ENCODE measurements at regions not wholly inside any gene's neighbourhood (a gene's known extent, or its start where the extent isn't known, plus 50 kb on each side); places are given as distances from the start of the nearest gene placed in this dataset.
"Not testable (repeated sequence)": the region's sequence is repeated elsewhere in the genome, so short reads cannot be mapped to it uniquely, and the experiment has no call there.

DNA sequence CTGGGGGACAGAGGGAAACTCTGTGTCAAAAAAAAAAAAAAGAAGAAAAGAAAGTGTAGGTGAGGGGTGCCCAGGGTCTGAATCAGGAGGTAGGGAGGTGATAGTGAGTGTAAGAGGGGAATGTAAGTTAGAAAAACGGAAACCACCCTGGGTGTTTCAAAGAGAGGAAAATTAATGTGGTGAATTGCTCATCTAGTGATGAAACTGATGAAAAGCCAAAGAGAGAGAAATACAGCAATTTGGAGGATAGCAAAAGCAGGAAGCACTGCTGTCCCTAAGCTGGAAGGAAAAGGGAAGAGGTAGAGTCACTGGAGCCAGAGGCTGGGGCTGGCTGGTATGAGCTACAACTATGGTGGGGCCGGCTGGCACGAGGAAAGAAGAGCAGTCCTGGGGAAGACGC is 85.0 kb upstream of the CEP85L start:
- peak overlapping the region; percentile 2 for H3K4me3 Mint-ChIP-seq
- ATAC-seq (replicated peaks) = peak; percentile 90
- H3K4me1 Mint-ChIP-seq = peaks cover 17% of the 10 kb centered on the region
- no peaks in the 10 kb centered on the region for H3K36me3 Mint-ChIP-seq (ENCODE audit: low read depth)
- H3K27me3 Mint-ChIP-seq = peaks cover 3% of the 10 kb centered on the region
- no peaks in the 10 kb centered on the region for H3K9me3 Mint-ChIP-seq
- peak overlapping the region; percentile 6 for H3K27ac Mint-ChIP-seq

DNA sequence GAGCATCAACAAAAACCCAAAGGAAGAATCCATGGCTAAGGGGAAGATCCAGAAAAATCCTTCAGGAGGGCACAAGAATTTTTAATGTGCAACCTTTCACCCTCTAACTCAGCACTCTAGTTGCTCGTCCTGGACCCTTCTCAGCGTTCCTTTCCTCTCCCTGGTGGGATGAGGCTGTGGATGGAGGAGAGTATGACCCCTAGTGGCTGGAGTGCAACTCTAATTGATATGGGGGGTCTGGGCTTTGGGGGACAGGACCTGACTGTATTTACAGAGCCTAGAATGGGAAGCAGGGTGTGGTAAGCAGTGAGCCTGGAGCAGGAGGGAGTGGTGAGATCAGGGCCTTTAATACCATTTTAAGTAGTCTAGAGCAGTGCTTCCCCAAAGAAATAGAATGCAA is 83.9 kb upstream of the CEP85L start:
- no peak overlapping the region for H3K4me3 Mint-ChIP-seq
- peaks cover 17% of the 10 kb centered on the region for H3K4me1 Mint-ChIP-seq
- H3K27ac Mint-ChIP-seq = peak overlapping the region; percentile 6
- no peaks in the 10 kb centered on the region for H3K36me3 Mint-ChIP-seq (ENCODE audit: low read depth)
- peaks cover 3% of the 10 kb centered on the region for H3K27me3 Mint-ChIP-seq
- no peaks in the 10 kb centered on the region for H3K9me3 Mint-ChIP-seq
- ATAC-seq (replicated peaks) = no peak

DNA sequence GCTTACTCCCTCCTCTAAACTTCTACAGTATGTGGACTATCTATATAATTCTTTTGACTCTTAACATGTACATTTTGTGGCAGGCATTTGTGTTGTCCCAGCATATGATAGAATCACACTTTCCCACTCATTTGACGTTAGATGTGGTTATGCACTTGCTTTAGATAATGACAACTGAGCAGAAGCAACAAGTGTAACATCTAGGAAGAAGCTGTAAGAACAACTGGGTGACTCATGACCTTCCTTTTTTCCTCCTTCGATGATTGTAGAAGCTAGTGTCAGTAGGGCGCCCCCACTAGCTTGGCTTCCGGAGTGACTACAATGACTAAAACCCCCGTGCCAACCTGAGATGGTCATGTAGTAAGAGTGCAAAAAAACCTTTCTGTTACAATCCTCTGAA is 74.6 kb upstream of the CEP85L start:
- no peaks in the 10 kb centered on the region for H3K27me3 Mint-ChIP-seq
- peaks cover 21% of the 10 kb centered on the region for H3K4me1 Mint-ChIP-seq
- no peaks in the 10 kb centered on the region for H3K9me3 Mint-ChIP-seq
- peak overlapping the region; percentile 57 for H3K4me3 Mint-ChIP-seq
- peak overlapping the region; percentile 51 for H3K27ac Mint-ChIP-seq
- H3K36me3 Mint-ChIP-seq (ENCODE audit: low read depth) = no peaks in the 10 kb centered on the region
- peak; percentile 94 for ATAC-seq (replicated peaks)

DNA sequence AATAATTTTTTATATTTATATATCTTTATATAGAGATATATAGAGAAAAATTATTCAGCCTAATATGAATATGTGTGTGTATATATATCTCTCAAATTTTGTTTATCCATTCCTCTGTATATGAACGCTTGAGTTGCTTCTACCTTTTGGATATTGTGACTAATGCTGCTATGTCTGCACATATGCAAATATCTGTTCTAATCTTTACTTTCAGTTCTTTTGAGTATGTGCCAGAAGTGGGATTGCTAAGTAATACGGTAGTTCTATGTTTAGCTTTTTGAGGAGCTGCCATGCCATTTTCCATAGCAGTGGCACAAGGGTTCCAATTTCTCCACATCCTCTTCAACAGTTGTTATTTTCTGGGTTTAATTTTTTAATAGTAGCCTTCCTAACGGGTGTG is 72.8 kb upstream of the CEP85L start:
- no peaks in the 10 kb centered on the region for H3K27me3 Mint-ChIP-seq
- no peaks in the 10 kb centered on the region for H3K9me3 Mint-ChIP-seq
- peak; percentile 50 for ATAC-seq (replicated peaks)
- H3K27ac Mint-ChIP-seq = peak overlapping the region; percentile 71
- peak overlapping the region; percentile 50 for H3K4me3 Mint-ChIP-seq
- H3K36me3 Mint-ChIP-seq (ENCODE audit: low read depth) = no peaks in the 10 kb centered on the region
- peaks cover 38% of the 10 kb centered on the region for H3K4me1 Mint-ChIP-seq

DNA sequence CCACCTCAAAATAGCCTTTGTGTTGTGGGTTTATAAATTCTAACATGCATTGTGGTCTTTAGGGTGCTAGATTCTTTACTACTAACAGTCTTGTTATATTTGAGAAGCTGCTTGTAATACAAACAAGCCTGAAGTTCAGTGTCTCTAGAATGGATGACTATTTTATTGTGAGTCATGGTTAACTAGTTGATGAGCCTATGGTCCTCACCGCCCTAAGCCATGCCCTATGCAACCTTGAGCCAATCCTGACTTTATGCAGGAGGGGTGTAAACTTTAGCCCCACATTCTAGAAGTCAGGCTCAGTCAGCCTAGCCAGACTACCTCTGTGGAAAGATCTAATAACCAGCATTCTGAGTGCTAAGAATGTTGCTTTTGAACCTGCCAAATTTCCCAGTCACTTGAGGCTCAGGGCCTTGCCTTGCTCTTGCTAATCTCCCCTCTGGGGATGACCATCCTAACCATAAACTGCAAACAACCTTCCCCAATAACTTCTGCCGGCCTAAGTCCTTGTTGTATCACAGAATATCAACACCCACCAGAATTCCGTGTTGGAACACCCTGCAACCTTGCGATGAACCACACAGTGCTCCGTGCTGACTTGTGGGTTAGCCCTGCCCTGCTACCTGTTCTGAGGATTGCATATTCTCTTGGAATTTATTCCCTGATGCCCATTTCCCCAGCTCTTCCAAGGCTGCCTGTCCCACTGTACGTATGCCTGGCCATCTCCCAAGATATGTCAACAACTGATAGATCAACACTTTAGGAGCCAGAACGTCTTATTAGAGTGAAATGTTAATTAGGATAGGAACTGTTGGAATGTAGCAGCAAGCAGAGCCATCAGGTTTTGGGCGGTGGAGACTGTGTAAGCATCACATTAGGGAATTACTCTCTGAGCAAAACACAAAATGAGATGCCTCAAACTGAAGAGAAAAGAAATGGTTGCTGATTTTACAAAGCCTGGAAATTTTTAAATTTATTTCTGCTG is 71.7 kb upstream of the CEP85L start:
- Mint-ChIP-seq H3K36me3 (ENCODE audit: low read depth) (no peaks in the 10 kb centered on the region), H3K4me1 (peaks cover 48% of the 10 kb centered on the region), H3K4me3 (no peak overlapping the region), H3K9me3 (no peaks in the 10 kb centered on the region), H3K27me3 (no peaks in the 10 kb centered on the region), H3K27ac (no peak overlapping the region)
- no peak for ATAC-seq (replicated peaks)

DNA sequence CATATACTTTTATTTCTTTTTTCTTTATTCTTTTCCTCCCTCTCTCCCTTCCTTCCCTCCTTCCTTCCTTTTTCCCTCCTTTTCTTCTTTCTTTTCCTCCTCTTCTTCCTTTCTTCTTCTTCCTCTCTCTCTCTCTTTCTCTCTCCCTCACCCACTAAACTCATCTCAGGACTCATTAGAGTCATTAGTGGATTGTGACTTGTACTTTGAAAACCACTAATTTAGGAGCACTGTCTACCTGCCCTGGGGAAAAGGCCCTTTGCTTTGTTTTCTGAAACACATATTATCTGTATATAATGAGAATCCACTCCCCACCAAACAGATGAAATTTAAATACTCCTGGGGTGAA is 68.7 kb upstream of the CEP85L start:
- Mint-ChIP-seq H3K4me1 (peaks cover 42% of the 10 kb centered on the region), H3K9me3 (no peaks in the 10 kb centered on the region), H3K27me3 (no peaks in the 10 kb centered on the region), H3K4me3 (peak overlapping the region; percentile 59), H3K27ac (peak overlapping the region; percentile 84), H3K36me3 (ENCODE audit: low read depth) (no peaks in the 10 kb centered on the region)
- peak; percentile 70 for ATAC-seq (replicated peaks)

DNA sequence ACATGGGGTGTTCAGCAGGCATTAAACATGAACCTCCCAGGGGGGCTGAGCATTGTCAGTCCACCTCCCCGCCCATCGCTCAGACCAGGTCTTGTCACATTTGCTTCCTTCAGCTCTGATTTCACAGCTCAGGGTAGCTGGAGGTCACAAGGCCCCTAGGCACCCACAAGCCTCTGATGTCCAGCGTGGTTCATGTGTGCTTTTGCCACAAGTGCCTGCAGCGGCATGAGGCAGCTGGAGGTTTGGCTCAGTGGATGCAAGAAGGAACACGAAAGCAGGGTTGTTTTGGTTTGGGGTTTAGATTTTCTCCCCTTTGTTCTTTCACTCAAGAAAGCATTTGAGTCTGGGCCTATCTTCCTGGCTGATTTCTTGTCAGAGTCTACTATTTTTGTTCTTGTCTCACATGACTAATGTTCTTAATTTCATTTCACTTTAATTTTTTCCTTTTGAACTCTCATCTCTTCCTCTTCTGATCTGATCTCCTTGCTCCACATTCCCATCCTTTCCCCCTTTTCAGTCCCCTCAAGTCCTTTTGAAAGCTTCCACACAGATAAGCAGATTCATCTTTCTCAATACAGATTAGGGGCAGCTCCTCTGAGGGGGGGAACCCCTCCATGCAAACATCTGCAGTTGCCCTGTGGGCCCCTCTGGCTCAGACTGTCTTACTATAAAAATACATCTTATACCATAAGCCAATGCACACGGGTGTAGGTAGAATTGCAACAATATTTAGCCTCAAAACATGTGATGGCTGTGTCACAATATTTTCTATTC is 68.1 kb upstream of the CEP85L start:
- Mint-ChIP-seq H3K9me3 (no peaks in the 10 kb centered on the region), H3K4me3 (peak overlapping the region; percentile 59), H3K36me3 (ENCODE audit: low read depth) (no peaks in the 10 kb centered on the region), H3K4me1 (peaks cover 42% of the 10 kb centered on the region), H3K27me3 (no peaks in the 10 kb centered on the region), H3K27ac (peak overlapping the region; percentile 84)
- ATAC-seq (replicated peaks) = peak; percentile 55

DNA sequence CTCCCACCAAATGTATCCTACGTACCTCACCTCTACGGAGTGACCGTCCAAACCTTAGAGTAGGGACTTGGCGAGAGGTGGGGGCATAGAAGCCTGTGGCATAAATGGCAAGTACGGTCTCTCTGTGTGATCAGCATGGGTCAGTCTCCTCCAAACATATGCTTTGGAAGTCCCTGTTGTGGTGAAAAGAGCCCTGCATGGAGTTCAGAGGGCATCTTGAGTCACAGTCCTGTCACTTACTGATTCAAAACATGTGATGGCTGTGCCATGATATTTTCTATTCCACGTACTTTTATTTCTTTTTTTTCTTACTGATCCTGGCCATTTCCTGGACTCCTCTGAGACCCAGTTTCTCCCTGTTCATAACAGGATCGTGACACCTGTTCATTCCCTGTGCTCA is 67.5 kb upstream of the CEP85L start:
- Mint-ChIP-seq H3K4me3 (peak overlapping the region; percentile 59), H3K4me1 (peaks cover 37% of the 10 kb centered on the region), H3K27me3 (no peaks in the 10 kb centered on the region)

DNA sequence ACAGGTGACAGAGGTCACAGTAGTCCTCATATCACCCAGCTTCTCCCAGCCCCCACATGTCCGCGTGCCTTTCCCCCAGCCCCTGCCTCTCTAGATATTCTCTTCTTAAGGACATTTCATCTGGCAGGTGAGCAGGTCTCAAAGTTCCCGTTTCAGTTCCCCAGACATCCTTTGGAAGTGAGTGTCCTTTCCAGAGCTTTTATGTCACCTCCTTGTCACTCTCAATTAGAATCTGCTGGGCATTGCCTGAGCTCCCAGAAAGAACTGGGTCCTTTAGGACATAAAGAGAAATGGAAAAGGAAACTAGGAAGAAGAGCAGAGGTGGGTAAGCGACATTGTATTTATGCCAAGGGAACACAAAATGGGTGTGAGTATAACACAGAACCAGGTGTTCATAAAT is 66.9 kb upstream of the CEP85L start:
- Mint-ChIP-seq H3K27ac (peak overlapping the region; percentile 10), H3K36me3 (ENCODE audit: low read depth) (no peaks in the 10 kb centered on the region), H3K27me3 (no peaks in the 10 kb centered on the region), H3K9me3 (no peaks in the 10 kb centered on the region), H3K4me1 (peaks cover 40% of the 10 kb centered on the region), H3K4me3 (no peak overlapping the region)
- no peak for ATAC-seq (replicated peaks)

More for the DNA sequence above, 67.5 kb upstream of the CEP85L start:
- no peaks in the 10 kb centered on the region for H3K9me3 Mint-ChIP-seq
- no peak overlapping the region for H3K27ac Mint-ChIP-seq
- no peak for ATAC-seq (replicated peaks)
- no peaks in the 10 kb centered on the region for H3K36me3 Mint-ChIP-seq (ENCODE audit: low read depth)

DNA sequence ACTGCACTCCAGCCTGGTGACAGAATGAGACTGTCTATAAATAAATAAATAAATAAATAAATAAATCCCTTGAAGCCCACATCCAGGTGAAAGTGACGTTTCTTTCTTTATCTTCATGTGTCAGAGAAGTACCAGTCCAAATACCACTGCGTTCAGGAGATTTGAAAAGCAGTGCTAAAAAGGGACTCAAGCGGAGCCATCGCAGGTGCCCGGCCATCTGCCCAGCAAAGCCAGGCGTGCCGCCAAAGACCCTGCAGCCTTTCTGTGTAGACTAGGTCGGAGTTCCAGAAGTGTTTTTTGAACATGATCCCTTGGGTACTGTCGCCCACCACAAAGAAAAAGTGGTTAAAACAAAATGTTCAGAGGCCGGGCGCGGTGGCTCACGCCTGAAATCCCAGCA is 65.7 kb upstream of the CEP85L start:
- Mint-ChIP-seq H3K4me3 (no peak overlapping the region), H3K27me3 (no peaks in the 10 kb centered on the region), H3K27ac (no peak overlapping the region), H3K4me1 (peaks cover 42% of the 10 kb centered on the region), H3K36me3 (ENCODE audit: low read depth) (no peaks in the 10 kb centered on the region), H3K9me3 (no peaks in the 10 kb centered on the region)
- ATAC-seq (replicated peaks) = no peak

DNA sequence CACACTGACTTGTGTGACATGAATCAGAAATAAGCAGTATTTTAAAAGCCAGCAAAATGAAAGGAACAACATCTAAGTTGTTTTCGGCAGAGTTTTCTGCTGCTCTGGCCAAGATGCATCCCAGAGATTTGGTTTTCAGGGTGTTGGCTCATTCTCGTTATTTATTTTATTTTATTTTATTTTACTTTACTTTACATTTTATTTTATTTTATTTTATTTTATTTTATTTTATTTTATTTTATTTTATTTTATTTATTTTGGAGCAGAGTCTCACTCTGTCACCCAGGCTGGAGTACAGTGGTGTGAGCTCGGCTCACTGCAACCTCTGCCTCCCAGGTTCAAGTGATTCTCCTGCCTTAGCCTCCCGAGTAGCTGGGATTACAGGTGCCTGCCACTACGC is 64.5 kb upstream of the CEP85L start:
- H3K4me1 Mint-ChIP-seq = peaks cover 45% of the 10 kb centered on the region
- not testable (repeated sequence) for H3K27me3 Mint-ChIP-seq; H3K36me3 Mint-ChIP-seq (ENCODE audit: low read depth); H3K9me3 Mint-ChIP-seq; ATAC-seq (replicated peaks); H3K4me3 Mint-ChIP-seq; H3K27ac Mint-ChIP-seq

DNA sequence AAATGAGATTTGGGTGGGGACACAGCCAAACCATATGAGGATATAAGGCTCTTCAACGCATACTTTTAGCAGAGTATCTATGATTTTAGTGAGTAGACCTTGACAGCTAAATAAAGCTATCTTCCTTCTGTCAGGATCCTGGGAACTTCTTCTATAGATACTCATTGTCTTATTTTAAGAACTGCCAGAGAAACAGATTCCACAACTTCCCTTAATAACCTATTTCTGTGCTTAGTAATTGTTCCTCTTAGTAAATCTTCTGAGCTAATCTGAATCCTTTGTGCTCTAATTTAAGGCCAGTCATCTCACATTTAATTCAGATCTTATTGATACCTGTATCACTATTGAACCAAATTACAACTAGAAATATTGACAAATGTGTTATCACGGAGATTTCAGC is 64.0 kb upstream of the CEP85L start:
- Mint-ChIP-seq H3K27me3 (no peaks in the 10 kb centered on the region), H3K27ac (no peak overlapping the region), H3K36me3 (ENCODE audit: low read depth) (no peaks in the 10 kb centered on the region), H3K4me3 (no peak overlapping the region), H3K9me3 (peaks cover 4% of the 10 kb centered on the region), H3K4me1 (peaks cover 45% of the 10 kb centered on the region)
- ATAC-seq (replicated peaks) = no peak

DNA sequence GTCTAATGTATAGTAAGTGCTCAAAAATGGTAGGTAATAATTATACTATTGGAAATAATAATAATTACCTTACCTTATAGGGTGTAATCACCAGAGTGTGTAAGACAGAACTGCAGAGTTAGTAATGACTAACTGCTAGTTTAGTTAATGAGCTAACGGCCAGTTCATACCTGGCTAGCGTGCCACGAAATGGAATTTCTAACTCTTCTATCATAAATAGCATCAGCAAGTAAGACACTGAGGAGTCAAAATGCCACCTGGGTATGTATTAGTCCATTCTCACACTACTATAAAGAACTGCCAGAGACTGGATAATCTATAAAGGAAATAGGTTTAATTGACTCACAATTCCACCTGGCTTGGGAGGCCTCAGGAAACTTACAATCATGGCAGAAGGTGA is 63.4 kb upstream of the CEP85L start:
- H3K4me3 Mint-ChIP-seq = no peak overlapping the region
- H3K9me3 Mint-ChIP-seq = peaks cover 4% of the 10 kb centered on the region
- H3K4me1 Mint-ChIP-seq = peaks cover 43% of the 10 kb centered on the region
- ATAC-seq (replicated peaks) = no peak
- H3K36me3 Mint-ChIP-seq (ENCODE audit: low read depth) = no peaks in the 10 kb centered on the region
- no peak overlapping the region for H3K27ac Mint-ChIP-seq
- no peaks in the 10 kb centered on the region for H3K27me3 Mint-ChIP-seq

DNA sequence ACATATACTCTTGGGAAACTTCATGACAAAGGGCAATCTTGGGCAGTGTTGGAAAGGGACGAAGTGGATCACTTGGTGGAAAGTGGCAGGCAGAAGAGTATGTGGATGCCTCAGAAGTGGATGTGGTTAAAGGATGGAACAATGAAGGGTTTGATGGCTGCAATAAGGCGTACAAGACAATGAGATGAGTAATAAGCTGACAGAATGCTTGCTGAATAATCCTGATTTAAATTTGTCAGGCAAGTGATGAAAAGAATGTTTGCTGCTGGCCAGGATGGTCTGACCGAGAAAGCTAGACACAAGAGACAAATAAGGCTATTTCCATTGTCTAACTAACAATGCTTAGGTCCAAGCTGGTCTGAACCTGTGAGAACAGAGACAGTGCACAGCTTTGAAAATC is 61.6 kb upstream of the CEP85L start:
- H3K27me3 Mint-ChIP-seq = no peaks in the 10 kb centered on the region
- peaks cover 28% of the 10 kb centered on the region for H3K4me1 Mint-ChIP-seq
- ATAC-seq (replicated peaks) = peak; percentile 40
- peak overlapping the region; percentile 55 for H3K4me3 Mint-ChIP-seq
- H3K9me3 Mint-ChIP-seq = peaks cover 4% of the 10 kb centered on the region
- peaks cover 3% of the 10 kb centered on the region for H3K36me3 Mint-ChIP-seq (ENCODE audit: low read depth)
- peak overlapping the region; percentile 53 for H3K27ac Mint-ChIP-seq

DNA sequence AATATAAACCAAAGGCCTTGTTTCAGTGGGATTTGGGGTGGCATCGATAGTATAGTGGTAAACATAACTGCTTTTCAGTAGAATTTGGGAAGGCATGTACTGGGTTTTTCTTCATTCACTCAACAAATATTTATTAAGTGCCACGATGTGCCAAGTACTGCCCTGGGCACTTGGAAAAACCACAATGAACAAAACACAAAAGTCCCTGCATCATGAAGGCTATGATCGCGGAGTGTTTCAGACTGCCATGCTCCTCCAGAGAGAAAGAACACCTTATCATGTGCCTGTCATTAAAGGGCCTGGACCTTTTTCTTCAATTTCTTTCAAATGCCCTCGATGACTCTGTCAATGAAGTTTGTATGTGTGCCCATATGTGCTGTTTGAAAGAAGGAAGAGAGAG is 59.2 kb upstream of the CEP85L start:
- H3K9me3 Mint-ChIP-seq = peaks cover 4% of the 10 kb centered on the region
- H3K27me3 Mint-ChIP-seq = no peaks in the 10 kb centered on the region
- peaks cover 47% of the 10 kb centered on the region for H3K4me1 Mint-ChIP-seq
- peak overlapping the region; percentile 90 for H3K4me3 Mint-ChIP-seq
- peak; percentile 28 for ATAC-seq (replicated peaks)
- peaks cover 26% of the 10 kb centered on the region for H3K36me3 Mint-ChIP-seq (ENCODE audit: low read depth)
- H3K27ac Mint-ChIP-seq = peak overlapping the region; percentile 88
